ENCODE measurements at regions not wholly inside any gene's neighbourhood (a gene's known extent, or its start where the extent isn't known, plus 50 kb on each side); places are given as distances from the start of the nearest gene placed in this dataset.

GRCh38 chr2:105569606-105570005 lies 170.8 kb upstream of the FHL2 start:
- no peaks in the 10 kb centered on the region for H3K27me3 ChIP-seq
- H3K27ac ChIP-seq, result no peak overlapping the region
- H3K9me3 ChIP-seq, result no peaks in the 10 kb centered on the region
- TF ChIP-seq POLR2AphosphoS5 (IDR thresholded peaks at IDR 0.05) (no peak), POLR2A (IDR thresholded peaks at IDR 0.05) (no peak), CTCF (IDR thresholded peaks at IDR 0.05) (no peak), EP300 (IDR thresholded peaks at IDR 0.05) (no peak)
- H3K4me3 ChIP-seq, result no peak overlapping the region
- 91% methylated on average over 6 of the region's 6 CpGs for WGBS
- no peaks in the 10 kb centered on the region for H3K36me3 ChIP-seq
- peaks cover 6% of the 10 kb centered on the region for H3K4me1 ChIP-seq
- peak in 1 of 2 donors; percentile 47 for DNase-seq (ENCODE audit: low spot score in 2 of 2)

- no peak overlapping the region for H3K27ac ChIP-seq
- no peaks in the 10 kb centered on the region for H3K9me3 ChIP-seq
- TF ChIP-seq CTCF (IDR thresholded peaks at IDR 0.05), result no peak
- TF ChIP-seq POLR2AphosphoS5 (IDR thresholded peaks at IDR 0.05), result no peak
- no peak for TF ChIP-seq EP300 (IDR thresholded peaks at IDR 0.05)
- TF ChIP-seq POLR2A (IDR thresholded peaks at IDR 0.05), result no peak
- 57% methylated on average over 17 of the region's 17 CpGs for WGBS
- no peaks in the 10 kb centered on the region for H3K36me3 ChIP-seq
- no peaks in the 10 kb centered on the region for H3K27me3 ChIP-seq
- DNase-seq (ENCODE audit: low spot score in 2 of 2), result peak in 1 of 2 donors; percentile 32
- no peaks in the 10 kb centered on the region for H3K4me1 ChIP-seq
- H3K4me3 ChIP-seq, result no peak overlapping the region
Observed at GRCh38 chr2:105567996-105568494, 169.2 kb upstream of the FHL2 start.

DNA sequence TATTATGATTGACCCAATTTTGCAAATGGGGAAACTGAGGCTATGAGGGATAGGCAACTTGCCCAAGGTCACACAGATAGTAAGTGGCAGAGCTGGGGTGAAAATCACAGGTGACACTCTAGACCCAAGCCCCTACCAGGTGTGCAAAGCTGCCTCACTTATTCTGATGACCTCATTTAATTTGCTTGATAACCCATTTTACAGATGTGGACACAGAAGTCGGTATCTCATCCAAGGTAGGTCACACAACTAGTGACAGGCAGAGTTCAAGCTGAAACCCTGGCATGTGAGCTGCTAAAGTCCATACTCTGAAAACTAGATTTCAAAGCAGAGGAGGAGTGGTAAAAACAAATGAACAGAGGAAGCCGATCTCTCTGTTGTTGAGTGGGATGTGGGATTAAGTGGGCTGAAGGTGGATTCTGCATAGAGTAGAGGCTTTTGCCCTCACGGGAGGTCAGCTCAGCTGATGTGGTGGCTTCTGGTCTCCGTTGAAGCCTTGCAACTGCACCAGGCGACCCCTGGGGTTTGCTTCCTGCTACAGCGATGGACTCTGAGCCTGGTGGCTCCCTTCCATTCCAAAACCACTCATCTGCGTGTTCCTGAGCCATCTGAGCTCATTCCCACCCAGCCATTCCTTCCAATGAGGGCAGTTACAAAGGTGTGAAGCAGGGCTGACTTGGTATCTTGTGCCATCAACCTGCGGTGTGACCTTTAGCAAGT lies 164.3 kb upstream of the FHL2 start:
- no peaks in the 10 kb centered on the region for H3K9me3 ChIP-seq
- H3K4me1 ChIP-seq, result no peaks in the 10 kb centered on the region
- TF ChIP-seq EP300 (IDR thresholded peaks at IDR 0.05) (no peak), POLR2A (IDR thresholded peaks at IDR 0.05) (no peak), CTCF (IDR thresholded peaks at IDR 0.05) (no peak), POLR2AphosphoS5 (IDR thresholded peaks at IDR 0.05) (no peak)
- WGBS, result 87% methylated on average over 8 of the region's 8 CpGs
- no peaks in the 10 kb centered on the region for H3K36me3 ChIP-seq
- H3K27ac ChIP-seq, result no peak overlapping the region
- no peak overlapping the region for H3K4me3 ChIP-seq
- DNase-seq (ENCODE audit: low spot score in 2 of 2), result peak in 1 of 2 donors; percentile 47
- H3K27me3 ChIP-seq, result no peaks in the 10 kb centered on the region

DNA sequence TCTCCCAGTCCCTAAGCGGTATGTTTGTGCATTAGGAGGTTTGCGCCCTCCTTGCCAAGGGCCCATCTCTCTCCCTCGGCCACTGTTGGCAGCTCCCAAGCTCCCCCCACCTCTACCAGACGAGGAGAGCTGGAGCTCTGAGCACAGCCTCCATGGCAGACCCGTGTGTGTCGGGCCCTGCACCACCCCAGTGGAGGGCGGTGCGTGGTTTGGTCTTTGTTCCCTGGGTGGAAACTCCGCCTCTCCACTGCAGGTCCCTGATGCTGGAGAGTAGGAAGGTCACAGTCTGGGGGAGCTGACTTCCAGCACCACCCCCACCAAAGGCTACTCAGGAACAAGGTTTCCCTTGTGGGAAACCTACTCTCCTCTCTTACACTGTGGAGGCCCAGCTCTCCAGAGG lies 162.6 kb upstream of the FHL2 start:
- Histone ChIP-seq H3K27me3 (peaks cover 3% of the 10 kb centered on the region), H3K27ac (no peak overlapping the region), H3K4me3 (no peak overlapping the region), H3K4me1 (peaks cover 14% of the 10 kb centered on the region), H3K9me3 (no peaks in the 10 kb centered on the region), H3K36me3 (no peaks in the 10 kb centered on the region)
- TF ChIP-seq CTCF (IDR thresholded peaks at IDR 0.05) (no peak), POLR2AphosphoS5 (IDR thresholded peaks at IDR 0.05) (no peak), POLR2A (IDR thresholded peaks at IDR 0.05) (no peak), EP300 (IDR thresholded peaks at IDR 0.05) (no peak)
- WGBS, result 85% methylated on average over 4 of the region's 9 CpGs
- no peak for DNase-seq (ENCODE audit: low spot score in 2 of 2)

GRCh38 chr2:105560157-105560556 lies 161.3 kb upstream of the FHL2 start:
- Histone ChIP-seq H3K27me3 (peaks cover 3% of the 10 kb centered on the region), H3K9me3 (no peaks in the 10 kb centered on the region), H3K27ac (no peak overlapping the region), H3K4me1 (peaks cover 14% of the 10 kb centered on the region), H3K36me3 (no peaks in the 10 kb centered on the region), H3K4me3 (no peak overlapping the region)
- DNase-seq (ENCODE audit: low spot score in 2 of 2), result no peak
- TF ChIP-seq POLR2A (IDR thresholded peaks at IDR 0.05) (no peak), EP300 (IDR thresholded peaks at IDR 0.05) (no peak), POLR2AphosphoS5 (IDR thresholded peaks at IDR 0.05) (no peak), CTCF (IDR thresholded peaks at IDR 0.05) (no peak)
- WGBS, result 80% methylated on average over 9 of the region's 10 CpGs
